ENCODE measurements at regions not wholly inside any gene's neighbourhood (a gene's known extent, or its start where the extent isn't known, plus 50 kb on each side); places are given as distances from the start of the nearest gene placed in this dataset.

GRCh38 chr4:19829101-19829500 is 422.6 kb upstream of the SLIT2 start:
- peaks cover 35% of the 10 kb centered on the region for H3K27me3 Mint-ChIP-seq (ENCODE audit: low read depth)
- H3K4me3 Mint-ChIP-seq: no peak overlapping the region
- peaks cover under 1% of the 10 kb centered on the region for H3K4me1 Mint-ChIP-seq
- TF ChIP-seq, protein P1, sequence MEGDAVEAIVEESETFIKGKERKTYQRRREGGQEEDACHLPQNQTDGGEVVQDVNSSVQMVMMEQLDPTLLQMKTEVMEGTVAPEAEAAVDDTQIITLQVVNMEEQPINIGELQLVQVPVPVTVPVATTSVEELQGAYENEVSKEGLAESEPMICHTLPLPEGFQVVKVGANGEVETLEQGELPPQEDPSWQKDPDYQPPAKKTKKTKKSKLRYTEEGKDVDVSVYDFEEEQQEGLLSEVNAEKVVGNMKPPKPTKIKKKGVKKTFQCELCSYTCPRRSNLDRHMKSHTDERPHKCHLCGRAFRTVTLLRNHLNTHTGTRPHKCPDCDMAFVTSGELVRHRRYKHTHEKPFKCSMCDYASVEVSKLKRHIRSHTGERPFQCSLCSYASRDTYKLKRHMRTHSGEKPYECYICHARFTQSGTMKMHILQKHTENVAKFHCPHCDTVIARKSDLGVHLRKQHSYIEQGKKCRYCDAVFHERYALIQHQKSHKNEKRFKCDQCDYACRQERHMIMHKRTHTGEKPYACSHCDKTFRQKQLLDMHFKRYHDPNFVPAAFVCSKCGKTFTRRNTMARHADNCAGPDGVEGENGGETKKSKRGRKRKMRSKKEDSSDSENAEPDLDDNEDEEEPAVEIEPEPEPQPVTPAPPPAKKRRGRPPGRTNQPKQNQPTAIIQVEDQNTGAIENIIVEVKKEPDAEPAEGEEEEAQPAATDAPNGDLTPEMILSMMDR (IDR thresholded peaks at IDR 0.05; ENCODE audit: unreplicated experiment): no peak
- no peaks in the 10 kb centered on the region for H3K9me3 Mint-ChIP-seq
- DNase-seq (ENCODE audit: low spot score in 2 of 2, unreplicated experiment in 2 of 2): no peak
- H3K36me3 Mint-ChIP-seq: no peaks in the 10 kb centered on the region
- no peak overlapping the region for H3K27ac Mint-ChIP-seq

DNA sequence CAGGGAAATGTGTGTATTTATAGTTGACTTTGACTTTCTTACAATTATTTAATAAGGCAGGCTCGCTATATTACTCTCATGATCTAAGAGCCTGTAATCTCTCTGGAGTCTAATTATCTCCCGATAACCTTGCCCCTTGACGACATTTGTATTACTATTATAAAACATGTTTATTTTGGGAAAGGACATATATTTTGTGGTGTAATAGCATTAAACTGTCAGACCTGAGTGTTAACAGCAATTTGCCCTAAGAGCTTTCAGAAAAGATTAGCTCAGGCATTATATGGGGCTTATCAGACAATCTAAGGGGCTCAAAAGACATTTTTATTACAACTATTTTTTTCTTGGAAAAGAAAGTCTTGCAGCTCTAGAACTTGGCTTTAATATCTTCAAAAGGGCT is 427.9 kb upstream of the SLIT2 start:
- peaks cover 4% of the 10 kb centered on the region for H3K9me3 Mint-ChIP-seq
- TF ChIP-seq, protein P1 (IDR thresholded peaks at IDR 0.05; ENCODE audit: unreplicated experiment): no peak
- no peak overlapping the region for H3K27ac Mint-ChIP-seq
- H3K36me3 Mint-ChIP-seq: no peaks in the 10 kb centered on the region
- no peak overlapping the region for H3K4me3 Mint-ChIP-seq
- no peak for DNase-seq (ENCODE audit: low spot score in 2 of 2, unreplicated experiment in 2 of 2)
- H3K27me3 Mint-ChIP-seq (ENCODE audit: low read depth): peaks cover 44% of the 10 kb centered on the region
- peaks cover 12% of the 10 kb centered on the region for H3K4me1 Mint-ChIP-seq

DNA sequence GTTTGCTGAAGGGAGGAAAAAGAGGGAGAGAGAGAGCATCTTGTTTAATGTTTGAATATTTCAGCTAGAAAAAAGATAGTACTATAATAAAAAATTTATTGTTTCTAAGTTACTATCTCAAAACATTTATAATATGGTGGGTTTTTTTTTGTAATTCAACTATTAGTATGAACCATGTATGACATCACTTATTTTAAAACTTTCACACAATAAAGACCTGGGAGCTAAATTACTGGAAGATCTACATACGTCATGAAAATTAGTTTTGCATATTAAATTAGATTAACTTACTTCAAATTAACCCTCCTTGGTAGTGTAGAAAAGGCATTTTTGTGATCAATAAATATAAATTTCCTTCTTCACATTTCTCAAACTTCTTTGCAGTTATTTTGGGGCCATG is 432.0 kb upstream of the SLIT2 start:
- H3K36me3 Mint-ChIP-seq: no peaks in the 10 kb centered on the region
- peaks cover 4% of the 10 kb centered on the region for H3K9me3 Mint-ChIP-seq
- TF ChIP-seq, protein P1 (IDR thresholded peaks at IDR 0.05; ENCODE audit: unreplicated experiment): no peak
- H3K4me3 Mint-ChIP-seq: no peak overlapping the region
- H3K27me3 Mint-ChIP-seq (ENCODE audit: low read depth): peaks cover 43% of the 10 kb centered on the region
- DNase-seq (ENCODE audit: low spot score in 2 of 2, unreplicated experiment in 2 of 2): no peak
- no peak overlapping the region for H3K27ac Mint-ChIP-seq
- peaks cover 25% of the 10 kb centered on the region for H3K4me1 Mint-ChIP-seq

DNA sequence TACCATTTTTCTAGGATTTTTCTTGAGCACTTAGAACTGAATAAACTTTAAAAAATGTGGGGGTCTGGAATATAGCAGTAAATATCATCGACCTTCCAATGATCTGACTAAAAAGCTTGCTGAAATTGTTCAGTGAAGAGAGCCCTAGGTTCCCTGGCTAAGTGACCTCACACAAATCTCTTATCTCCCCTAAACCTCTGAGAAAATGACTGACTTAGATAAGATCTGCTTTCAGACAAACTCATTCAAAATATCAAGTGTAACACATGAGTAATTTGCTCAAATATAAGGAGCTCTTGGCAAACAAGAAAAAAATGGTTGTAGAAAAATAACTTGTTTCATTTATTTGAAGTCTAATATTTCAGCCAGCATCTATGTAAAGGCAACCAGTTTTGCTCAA is 441.7 kb upstream of the SLIT2 start:
- Mint-ChIP-seq H3K9me3 (no peaks in the 10 kb centered on the region), H3K36me3 (no peaks in the 10 kb centered on the region), H3K4me3 (no peak overlapping the region), H3K27me3 (ENCODE audit: low read depth) (peaks cover 28% of the 10 kb centered on the region), H3K4me1 (peaks cover 21% of the 10 kb centered on the region), H3K27ac (no peak overlapping the region)
- TF ChIP-seq, protein P1 (IDR thresholded peaks at IDR 0.05; ENCODE audit: unreplicated experiment): no peak
- no peak for DNase-seq (ENCODE audit: low spot score in 2 of 2, unreplicated experiment in 2 of 2)

DNA sequence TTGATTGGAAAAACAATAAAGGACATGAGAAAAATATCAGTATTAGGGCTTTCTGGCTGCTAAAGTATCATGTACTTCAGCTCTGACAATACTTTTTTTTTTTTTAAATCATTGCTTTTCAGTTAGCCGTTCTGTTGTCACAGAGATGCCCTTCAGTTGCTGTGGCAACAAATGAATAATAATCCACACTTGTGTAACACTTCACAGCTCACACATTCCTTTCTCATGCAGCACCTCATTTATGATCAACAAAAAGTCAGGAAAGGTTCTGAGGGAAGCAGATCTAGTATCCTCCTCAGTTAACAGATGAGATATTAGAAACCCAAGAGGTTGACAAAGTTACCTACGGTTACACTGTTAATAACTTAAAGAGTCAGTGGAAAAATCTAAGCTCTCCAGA is 444.2 kb upstream of the SLIT2 start:
- Mint-ChIP-seq H3K36me3 (no peaks in the 10 kb centered on the region), H3K27ac (no peak overlapping the region), H3K27me3 (ENCODE audit: low read depth) (peaks cover 14% of the 10 kb centered on the region), H3K4me1 (peaks cover 26% of the 10 kb centered on the region), H3K4me3 (no peak overlapping the region), H3K9me3 (peaks cover 6% of the 10 kb centered on the region)
- DNase-seq (ENCODE audit: low spot score in 2 of 2, unreplicated experiment in 2 of 2): no peak
- TF ChIP-seq, protein P1 (IDR thresholded peaks at IDR 0.05; ENCODE audit: unreplicated experiment): no peak

DNA sequence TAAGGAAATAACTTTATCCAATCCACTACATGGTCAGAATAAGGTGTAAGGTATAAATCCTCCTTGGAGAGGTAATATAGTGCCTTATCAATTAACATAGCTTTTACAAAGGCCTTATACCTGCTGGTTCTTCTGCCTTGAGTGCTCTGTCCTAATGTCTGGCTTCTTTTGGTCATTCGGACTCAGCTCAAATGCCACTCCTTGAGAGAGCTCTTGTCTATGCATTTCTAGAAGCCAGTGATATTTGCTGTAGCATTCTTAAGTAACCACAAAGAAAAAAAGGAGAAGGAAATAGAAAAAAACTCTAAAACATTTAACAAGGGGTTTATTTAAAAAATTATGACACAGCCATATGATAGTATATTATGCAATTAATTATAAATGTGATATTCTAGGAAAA is 444.8 kb upstream of the SLIT2 start:
- TF ChIP-seq, protein P1 (IDR thresholded peaks at IDR 0.05; ENCODE audit: unreplicated experiment): no peak
- no peak for DNase-seq (ENCODE audit: low spot score in 2 of 2, unreplicated experiment in 2 of 2)
- Mint-ChIP-seq H3K9me3 (peaks cover 6% of the 10 kb centered on the region), H3K27me3 (ENCODE audit: low read depth) (peaks cover 10% of the 10 kb centered on the region), H3K27ac (no peak overlapping the region), H3K4me1 (peaks cover 27% of the 10 kb centered on the region), H3K36me3 (no peaks in the 10 kb centered on the region), H3K4me3 (no peak overlapping the region)
